NCI-H1105 (cell line): ENCODE measurements at regions not wholly inside any gene's neighbourhood (a gene's known extent, or its start where the extent isn't known, plus 50 kb on each side); places are given as distances from the start of the nearest gene placed in this dataset.
"Not testable (repeated sequence)": the region's sequence is repeated elsewhere in the genome, so short reads cannot be mapped to it uniquely, and the experiment has no call there.

Experiments used
- DNase-seq: peaks from one replicate; lab custom pipeline; 2025; lab: John Stamatoyannopoulos, UW

DNA sequence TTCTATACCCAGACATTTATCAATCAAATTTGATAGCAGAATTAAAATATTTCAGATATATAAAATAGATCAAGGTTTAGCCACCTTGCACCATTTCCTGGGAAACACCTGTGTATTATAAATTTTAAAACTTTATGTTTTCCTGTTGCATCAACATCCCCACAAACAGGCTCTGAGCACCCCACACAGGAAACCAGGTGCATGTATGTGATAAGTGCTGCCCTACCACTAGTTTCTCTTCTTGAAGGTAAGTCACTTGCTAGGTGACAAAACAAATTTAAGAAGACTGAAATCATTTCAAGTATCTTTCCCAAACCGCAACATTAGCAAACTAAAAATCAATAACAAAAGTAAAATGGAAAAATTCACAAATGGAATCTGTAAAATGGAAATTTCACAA, 496.1 kb upstream of the CCDC54 start:
- no peak for DNase-seq

DNA sequence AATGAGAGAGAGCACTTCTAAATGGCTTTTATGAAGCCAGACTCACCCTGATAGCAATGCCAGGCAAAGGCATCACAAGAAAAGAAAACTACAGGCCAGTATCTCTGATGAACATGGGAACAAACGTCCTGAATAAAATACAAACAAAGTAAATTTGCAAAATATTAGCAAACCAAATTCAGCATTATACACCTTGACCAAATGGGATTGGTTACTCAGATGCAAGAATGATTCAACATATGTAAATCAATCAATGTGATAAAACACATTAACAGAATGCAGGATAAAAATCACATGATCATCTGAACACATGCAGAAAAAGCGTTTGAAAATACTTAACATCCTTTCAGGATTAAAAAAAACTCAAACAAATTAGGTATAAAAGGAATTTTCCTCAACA, 494.9 kb upstream of the CCDC54 start:
- DNase-seq = no peak

DNA sequence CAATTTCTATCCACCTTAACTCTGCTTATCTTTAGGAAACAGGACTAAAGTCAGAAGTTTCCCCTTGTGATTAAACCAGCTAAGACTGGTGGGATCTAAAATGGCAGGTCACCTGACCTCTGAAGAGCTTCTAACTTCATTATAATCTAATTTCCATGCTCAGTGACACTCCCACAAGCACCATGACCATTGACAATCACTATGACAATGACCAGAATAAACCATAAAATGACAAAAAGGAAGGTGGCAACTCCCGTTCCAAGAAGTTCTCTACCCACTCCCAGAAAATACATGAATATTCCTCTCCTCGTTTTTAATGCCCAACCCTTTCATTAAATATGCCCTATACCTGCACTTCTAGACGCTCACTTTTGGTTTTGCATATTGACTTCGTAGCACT, 471.2 kb upstream of the CCDC54 start:
- no peak for DNase-seq

DNA sequence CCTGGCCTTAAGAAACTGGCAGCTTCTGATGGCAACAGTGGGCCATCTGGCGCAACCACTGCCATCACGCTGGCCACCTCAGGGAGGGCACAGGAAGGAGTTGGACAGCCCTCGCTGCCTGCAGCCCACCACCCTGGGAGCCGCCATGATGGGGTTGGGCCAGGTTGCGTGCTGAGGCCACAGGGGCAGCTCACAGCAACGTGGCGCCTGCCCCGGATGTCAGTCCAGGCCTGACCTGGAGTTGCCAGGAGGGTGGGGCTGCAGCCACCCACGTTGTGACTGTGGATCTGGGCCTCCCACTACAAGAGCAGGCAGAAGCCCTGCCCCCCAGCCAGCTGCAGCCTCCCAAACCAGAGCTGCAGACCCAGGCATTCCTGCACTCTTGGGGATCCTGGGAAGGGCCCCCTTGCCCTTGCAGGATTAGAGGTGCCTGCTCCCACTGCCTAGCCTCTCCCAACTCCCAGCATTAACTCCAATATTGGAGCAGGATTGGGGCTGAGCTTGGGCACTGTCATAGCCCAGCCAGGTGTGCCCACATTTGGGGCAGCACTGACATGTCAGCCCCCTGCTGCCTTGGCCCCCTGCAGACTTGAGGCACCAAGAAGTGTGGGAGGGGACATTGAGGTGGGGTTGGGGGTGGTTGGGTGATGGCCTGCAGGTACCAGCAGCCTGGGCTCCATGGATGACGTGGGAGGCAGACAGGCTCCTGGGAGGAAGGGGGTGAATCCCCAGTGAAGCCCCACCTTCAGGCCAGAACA, 468.9 kb upstream of the CCDC54 start:
- DNase-seq = no peak

DNA sequence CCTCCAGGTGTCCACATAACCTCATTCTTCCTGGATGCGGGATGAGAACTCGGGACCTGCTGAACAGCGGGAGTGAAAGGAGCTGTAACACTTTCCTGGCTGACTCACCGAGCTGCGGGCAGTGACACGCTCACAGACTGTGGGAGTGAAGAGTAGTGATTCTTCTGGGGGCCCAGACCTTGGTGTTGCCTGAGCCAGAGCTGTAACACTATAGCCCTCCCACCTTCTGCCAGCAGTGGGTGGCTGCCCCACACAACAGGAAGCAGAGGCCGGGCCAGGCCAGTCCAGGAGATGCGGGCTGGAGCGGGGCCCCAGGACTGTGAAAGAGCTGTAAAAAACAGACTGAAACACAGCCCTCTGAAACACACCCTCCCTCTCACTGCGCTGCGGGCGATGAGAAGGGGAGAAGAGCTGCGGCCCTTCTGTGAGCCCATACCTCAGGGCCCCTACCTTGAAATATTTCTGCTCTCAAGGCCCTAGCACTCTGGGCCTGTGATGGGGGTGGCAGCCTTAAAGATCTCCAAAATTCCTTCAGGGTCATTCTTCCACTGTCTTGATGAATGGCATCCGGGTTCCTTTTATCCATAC, 464.0 kb upstream of the CCDC54 start:
- DNase-seq = no peak

DNA sequence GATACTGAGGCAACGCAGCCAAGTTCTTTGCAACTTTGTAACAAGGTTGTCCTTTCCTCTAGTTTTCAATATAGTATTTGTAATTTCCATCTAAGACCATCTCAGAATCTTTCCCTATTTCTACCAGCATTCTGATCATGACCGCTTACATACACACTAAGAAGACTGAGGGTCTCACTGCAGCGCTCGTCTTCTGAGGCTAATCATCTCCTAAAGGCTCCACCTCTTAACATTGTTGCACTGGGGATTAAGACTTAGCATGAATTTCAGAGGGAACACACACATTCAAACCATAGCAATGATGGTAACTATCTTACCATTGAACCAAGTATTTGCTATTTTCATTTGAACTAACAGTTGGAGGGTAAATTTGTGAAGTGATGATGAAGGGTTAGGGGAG, 463.3 kb upstream of the CCDC54 start:
- DNase-seq = no peak

DNA sequence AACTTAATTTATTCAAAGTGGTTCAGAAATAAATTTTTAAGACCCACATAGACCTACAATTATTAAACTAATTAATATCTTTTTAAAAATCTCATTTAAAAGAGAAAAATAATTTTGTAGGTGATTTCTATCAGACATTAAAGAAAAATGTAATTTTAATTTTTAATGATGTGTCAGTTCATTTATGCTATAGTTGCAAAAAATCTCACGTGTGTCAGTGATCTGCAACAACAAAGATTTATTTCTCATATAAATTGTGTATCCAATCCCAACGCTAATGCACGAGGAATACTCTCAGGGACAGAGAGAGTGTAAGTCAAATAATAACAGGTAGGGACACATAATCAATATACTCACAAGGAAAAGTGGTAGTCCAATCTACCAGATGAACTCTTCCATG, 456.6 kb upstream of the CCDC54 start:
- no peak for DNase-seq

DNA sequence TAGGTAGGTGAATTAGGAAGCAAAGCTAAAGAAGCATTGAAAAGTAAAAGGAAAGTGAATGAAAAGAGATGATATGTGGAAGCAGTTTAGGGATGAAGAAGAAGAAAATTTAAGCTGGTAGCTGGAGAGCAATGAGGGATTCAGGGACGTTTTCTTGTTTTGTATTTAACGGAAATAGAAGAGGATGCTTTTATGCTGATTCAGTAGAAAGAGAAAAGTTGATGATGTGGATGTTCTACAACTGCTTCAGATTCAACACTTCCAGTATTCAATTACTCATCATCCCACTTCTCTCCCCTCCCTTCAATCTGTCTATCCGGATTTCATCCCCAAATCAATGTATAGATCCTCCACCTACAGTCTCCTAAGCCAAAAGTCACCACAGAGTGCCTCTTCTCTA, 448.2 kb upstream of the CCDC54 start:
- no peak for DNase-seq

DNA sequence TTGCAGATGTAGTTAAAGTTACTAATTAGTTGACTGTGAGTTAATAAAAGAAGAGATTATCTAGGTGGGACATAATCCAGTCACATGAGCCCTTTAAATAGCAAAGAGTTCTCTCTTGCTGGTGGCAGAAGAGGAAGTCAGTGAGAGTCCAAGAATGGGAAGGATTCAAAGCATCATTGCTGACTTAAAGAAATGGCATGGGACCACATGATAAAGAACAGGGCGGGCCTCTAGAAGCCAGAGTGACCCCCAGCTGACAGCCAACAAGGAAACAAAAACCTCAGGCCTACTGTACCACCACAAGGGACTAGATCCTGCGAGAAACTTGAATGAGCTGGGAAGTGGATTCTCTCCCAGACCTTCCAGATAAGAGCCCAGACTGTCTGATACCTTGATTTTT, 447.2 kb upstream of the CCDC54 start:
- DNase-seq = no peak

DNA sequence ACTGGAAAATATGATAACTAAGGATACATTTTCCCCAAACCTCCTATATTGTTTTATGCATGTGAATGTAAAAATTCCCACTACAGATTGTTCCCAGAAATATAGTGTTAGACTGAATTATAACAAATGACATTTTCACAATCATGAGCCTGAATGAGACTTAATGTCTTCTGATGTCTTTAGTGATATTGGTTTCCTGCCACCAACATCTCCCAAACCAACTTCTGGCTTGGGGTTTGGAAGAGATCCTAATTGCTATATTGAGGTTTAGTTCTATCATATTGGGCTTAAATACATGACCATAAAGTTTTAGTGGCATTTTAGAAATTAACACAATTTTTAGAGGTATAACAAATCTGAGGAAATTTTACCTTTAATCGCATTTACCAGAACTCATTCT, 445.3 kb upstream of the CCDC54 start:
- DNase-seq = no peak

DNA sequence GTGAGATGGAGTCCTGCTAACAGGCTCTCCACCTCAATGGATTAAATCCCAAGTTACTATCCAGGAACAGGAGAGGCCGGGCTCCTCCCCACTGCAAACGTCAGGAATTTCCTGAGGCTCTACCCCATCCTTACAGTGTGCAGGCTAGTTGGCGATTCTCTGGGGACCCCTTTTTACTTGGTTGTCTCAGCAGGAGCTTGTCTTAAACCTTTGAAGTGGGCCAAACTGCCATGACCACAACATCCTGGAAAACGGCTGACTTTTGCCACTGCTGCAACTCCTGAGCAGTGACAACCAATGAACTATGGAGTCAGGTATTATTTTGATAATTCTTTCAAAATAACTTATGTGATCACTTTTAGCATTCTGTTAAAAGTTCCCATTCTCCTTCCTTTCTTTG, 440.9 kb upstream of the CCDC54 start:
- no peak for DNase-seq

DNA sequence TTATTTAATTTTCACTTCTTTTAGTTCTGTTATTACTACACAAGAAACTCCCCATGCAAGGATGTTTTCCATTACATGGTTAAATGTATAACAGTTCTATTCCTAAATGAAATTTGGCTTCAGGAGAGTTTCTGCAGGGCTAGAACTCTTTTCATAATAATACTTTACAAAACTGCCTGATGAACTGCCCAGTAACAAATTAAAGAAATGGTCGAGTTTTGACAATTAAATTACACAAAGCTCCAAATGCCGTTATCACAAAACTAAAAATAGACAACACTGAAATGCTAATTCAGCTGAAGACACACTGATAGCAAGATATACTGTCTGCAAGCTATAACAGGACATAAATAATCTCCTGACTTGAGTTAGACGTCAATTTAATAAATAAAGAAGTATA, 435.2 kb upstream of the CCDC54 start:
- DNase-seq = no peak

DNA sequence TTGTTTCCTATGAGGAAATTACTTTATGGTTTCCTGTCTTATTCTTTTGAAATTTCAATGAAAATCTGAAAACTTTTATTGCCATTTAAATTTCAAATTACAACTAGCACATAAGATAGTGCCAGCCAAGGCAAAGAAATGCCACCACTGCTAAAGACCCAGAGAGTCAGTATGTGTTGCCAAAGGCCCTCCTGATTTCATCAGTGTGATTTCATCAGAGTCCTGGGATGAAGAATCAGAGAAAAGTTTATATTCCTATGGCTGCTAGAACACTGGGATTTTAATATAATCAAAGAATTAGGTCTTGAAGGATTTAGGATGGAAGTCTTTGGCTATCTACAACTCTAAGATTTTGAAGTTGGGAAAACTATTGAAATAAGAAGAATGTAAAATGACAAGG, 434.2 kb upstream of the CCDC54 start:
- no peak for DNase-seq

DNA sequence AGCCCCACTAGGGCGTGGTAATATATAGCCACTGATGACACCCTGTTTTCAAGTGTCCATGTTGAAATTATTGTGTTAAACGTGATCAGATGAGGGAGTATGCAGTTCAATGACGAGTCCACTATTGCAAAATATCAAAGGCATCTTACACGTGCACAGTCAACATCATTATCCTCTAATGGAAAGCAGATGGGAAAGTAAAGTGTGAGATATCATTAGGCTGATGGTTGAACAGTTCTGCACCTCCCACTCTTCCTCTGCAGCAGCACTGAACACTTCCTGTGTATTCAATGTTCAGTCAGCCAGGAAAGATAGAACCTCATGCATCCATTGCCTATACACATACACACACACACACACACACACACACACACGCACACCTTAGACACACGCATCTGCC, 431.8 kb upstream of the CCDC54 start:
- DNase-seq = no peak

DNA sequence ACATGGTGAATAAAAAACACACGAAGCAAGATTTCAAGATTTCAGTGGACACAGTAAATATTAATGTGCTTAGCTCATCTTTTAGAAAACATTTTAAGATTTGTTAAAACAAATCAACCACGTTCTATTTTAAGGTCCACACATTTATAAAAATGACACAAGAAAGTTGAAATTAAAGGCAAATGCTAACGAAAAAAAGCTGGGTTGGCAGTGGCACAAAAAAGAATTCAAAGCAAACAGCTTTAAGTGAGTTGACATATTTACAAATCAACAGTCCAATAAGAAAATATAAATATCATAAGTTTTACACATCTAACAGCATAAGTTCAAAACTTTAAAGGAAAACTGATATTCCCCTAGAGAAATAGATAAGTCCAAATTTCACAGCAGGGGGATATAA, 430.4 kb upstream of the CCDC54 start:
- DNase-seq = no peak

DNA sequence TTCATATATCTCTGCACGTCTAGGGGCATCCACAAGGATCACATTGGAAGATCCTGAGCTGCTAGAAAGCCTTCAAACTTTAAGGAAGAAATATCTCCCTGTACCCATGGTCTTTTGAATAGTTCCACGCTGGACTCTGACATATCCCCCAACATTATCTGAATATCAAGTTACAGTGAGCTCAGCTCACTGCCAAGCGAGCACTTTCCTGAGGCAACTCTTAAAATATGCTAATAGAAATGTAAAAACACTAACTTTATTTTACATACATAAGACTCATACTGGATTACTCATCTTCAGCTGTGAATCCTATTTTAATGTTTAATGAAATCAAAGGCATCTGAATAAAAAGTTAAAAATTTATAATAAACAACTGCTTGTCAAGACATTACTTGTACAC, 420.2 kb upstream of the CCDC54 start:
- no peak for DNase-seq

DNA sequence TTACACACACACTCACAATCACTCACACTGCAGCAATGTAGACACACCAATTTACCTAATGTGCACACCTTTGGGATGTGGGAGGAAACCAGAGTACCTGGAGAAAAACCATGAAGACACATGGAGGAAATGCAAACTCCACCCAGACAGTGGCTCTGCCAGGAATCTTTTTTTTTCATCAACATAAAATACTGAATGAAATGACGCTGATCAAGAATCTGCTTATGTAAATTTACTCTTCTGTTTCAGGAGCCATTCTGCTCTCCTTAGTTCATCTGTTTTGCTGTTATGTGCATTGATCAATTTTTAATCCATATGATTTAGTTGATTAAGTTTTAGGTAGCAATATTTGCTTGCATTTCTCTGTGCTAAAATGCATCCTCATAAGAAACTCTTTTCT, 414.2 kb upstream of the CCDC54 start:
- DNase-seq = no peak

DNA sequence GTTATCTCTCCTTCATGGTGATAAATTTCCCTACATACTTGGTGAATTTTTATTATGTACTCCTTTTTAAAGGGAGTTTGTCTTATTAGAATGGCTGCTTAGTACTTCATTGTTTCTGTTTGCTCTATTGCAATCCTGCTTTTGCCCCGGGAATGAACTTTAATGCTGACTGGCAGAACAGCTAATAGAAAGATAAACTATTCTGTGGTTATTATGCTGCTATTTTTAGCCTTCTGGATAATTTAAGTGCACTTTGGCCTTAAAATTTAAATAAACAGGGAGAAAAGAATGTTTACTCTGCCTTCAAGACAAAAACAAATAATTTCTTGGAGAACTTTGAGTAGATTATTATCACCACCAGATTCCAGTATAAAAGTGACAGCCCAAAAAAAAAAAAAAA, 413.8 kb upstream of the CCDC54 start:
- no peak for DNase-seq

DNA sequence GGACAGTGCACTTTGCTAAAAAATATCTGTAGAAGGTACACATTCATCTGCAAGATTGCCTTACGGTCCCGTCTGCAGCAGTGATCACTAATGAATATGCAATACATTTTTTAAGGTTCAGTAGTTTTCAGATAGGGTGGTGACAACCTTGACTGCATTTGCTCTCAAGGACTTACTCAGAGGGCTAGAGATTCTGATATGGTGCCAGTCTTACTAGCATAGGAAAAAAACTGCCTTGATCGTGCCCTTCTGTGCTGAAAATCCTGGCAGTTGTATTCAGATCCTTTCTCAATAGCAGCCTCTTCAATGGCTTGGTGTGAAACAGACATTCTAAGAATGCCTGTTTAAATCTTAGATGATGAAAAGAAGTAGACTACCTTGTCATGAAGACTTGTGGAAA, 411.9 kb upstream of the CCDC54 start:
- DNase-seq = no peak

DNA sequence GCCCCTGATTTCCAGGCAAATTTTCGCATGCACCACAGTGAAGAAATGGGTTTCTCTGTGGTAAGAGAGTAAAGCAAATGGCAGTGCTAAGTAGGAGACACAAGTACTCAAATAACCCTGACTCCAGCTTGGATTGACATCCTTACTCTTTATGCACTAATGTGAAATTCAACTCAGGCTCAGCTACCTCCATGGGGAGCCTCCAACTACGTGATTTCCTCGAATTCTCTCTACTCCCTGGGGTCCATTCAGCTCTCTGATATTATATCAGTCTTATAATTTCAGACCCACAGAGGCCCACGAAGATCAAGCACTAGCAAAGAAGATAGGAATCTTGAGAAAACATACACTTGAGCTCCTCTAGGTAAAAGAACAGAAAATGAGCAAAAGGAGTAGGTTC, 407.6 kb upstream of the CCDC54 start:
- DNase-seq = no peak

DNA sequence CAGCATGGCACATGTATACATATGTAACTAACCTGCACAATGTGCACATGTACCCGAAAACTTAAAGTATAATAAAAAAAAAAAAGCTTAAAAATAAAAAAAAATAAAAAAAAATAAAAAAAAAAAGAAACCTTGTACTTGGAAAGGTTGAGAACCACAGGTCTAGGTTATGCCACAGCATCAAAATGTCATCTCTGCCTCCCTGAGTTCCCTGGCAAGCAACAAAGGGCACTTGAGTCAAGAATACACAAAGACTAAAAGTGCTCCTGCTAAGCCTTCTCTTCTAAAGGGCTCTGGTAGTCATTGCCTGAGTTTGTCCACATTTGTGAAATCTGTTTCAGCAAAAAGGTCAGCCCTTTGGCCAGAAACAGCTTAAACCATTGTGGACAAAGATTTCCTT, 395.8 kb upstream of the CCDC54 start:
- no peak for DNase-seq

DNA sequence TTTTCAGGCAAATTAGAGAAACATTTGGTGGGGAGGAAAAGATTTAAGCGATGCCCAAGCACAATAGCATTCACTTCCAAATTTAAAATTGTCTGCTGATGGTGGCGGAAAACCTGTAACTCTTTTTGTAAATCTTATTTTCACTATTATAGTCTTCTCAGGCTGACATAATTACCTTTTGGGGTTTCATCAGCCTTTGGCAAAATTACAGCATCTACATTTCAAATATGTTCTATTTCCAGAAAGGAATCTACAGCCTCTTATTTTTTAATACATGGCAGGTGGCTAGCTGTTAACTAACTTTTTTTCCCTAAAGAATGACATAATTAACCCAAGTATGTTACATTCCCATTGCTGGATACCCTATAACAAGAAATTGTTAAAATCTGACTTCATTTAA, 391.5 kb upstream of the CCDC54 start:
- DNase-seq = no peak

DNA sequence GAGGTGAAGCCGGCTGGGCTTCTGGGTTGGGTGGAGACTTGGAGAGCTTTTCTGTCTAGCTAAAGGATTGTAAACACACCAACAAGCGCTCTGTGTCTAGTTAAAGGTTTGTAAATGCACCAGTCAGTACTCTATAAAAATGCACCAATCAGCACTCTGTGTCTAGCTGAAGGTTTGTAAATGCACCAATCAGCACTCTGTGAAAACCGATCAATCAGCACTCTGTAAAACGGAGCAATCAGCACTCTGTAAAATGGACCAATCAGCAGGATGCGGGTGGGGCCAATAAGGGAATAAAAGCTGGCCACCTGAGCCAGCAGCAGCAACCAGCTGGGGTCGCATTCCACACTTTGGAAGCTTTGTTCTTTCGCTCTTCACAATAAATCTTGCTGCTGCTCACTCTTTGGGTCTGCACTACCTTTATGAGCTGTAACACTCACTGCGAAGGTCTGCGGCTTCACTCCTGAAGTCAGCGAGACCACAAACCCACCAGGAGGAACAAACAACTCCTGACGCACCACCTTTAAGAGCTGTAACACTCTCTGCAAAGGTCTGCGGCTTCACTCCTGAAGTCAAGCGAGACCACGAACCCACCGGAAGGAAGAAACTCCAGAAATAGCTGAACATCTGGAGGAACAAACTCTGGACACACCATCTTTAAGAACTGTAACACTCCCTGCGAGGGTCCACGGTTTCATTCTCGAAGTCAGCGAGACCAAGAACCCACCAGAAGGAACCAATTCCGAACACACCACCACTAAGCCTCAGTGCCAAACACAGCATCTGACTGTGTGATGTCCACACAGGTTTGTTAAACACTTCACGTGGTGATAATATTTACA, 378.2 kb upstream of the CCDC54 start:
- not testable (repeated sequence) for DNase-seq
